HCT116 (cell line): ENCODE measurements at regions not wholly inside any gene's neighbourhood (a gene's known extent, or its start where the extent isn't known, plus 50 kb on each side); places are given as distances from the start of the nearest gene placed in this dataset.

Experiments
- CEBPB ChIP-seq: IDR thresholded peaks from 2 replicates; pipeline ENCODE4 v1.6.1; 2012; ENCODE audit warnings: low read depth
- CTCF ChIP-seq, 3 experiments: fragments of 200-600 bp in 1 of 3; sonication (generic) in 1 of 3; IDR thresholded peaks in 2 of 3; conservative IDR thresholded peaks in 1 of 3; 2 replicates each; pipeline ENCODE4 v1.5.1; 2012 to 2017; ENCODE audit warnings: low read depth in 2 of 3, low read length in 2 of 3, antibody characterized with exemption in 1 of 3, borderline replicate concordance in 1 of 3, control low read depth in 1 of 3, mild to moderate bottlenecking in 1 of 3, mixed read lengths in 1 of 3, mixed run types in 1 of 3, moderate library complexity in 1 of 3; ENCODE audit not compliant: insufficient read depth in 1 of 3
- EZH2 ChIP-seq: fragments of 200-600 bp; sonication (generic); IDR thresholded peaks from 2 replicates; pipeline ENCODE4 v1.6.1; 2017; ENCODE audit warnings: antibody characterized with exemption, mixed run types
- MAX ChIP-seq: IDR thresholded peaks from 2 replicates; pipeline ENCODE4 v1.6.1; 2012
- YY1 ChIP-seq: IDR thresholded peaks from 2 replicates; pipeline ENCODE4 v1.6.1; 2011; ENCODE audit warnings: low read length, low read depth, moderate library complexity, mild to moderate bottlenecking; ENCODE audit not compliant: insufficient replicate concordance; ENCODE audit errors: extremely low read depth
- ZFX ChIP-seq: fragments of 450-650 bp; IDR thresholded peaks from 2 replicates; pipeline ENCODE4 v1.6.1; 2017

- no peak for TF ChIP-seq EZH2
- TF ChIP-seq CTCF (IDR thresholded peaks at IDR 0.05 in 2 of 3, conservative IDR thresholded peaks at IDR 0.05 in 1 of 3; ENCODE audit: borderline replicate concordance in 1 of 3, insufficient read depth in 1 of 3, low read depth in 2 of 3, low read length in 2 of 3) = no peak
- TF ChIP-seq MAX = no peak
- no peak for TF ChIP-seq CEBPB
- no peak for TF ChIP-seq ZFX
- TF ChIP-seq YY1 = no peak
Measured at GRCh38 chr10:111137007-111137406, 60.2 kb downstream of the ADRA2A start.
